HG03469 (cell line): ENCODE measurements at regions not wholly inside any gene's neighbourhood (a gene's known extent, or its start where the extent isn't known, plus 50 kb on each side); places are given as distances from the start of the nearest gene placed in this dataset.
"Not testable (repeated sequence)": the region's sequence is repeated elsewhere in the genome, so short reads cannot be mapped to it uniquely, and the experiment has no call there.

Experiments used
- ATAC-seq: cut with Tn5 transposase; IDR thresholded peaks from one replicate; pipeline ENCODE4 v1.9.1; 2021; ENCODE audit warnings: mild to moderate bottlenecking, moderate library complexity, moderate number of reproducible peaks; ENCODE audit not compliant: unreplicated experiment

- ATAC-seq: no peak
These were observed 258.6 kb downstream of the STIM2 start for GRCh38 chr4:27119239-27119638.

- ATAC-seq: no peak
These were observed 261.2 kb downstream of the STIM2 start for GRCh38 chr4:27121830-27122229.

GRCh38 chr4:27123123-27123768 lies 262.6 kb downstream of the STIM2 start:
- ATAC-seq: no peak

- no peak for ATAC-seq
These were observed 263.1 kb downstream of the STIM2 start for GRCh38 chr4:27123769-27124124.

GRCh38 chr4:27126895-27127294 lies 266.3 kb downstream of the STIM2 start:
- ATAC-seq: not testable (repeated sequence)

GRCh38 chr4:27128443-27128842 lies 267.8 kb downstream of the STIM2 start:
- no peak for ATAC-seq

GRCh38 chr4:27129871-27130366 lies 269.3 kb downstream of the STIM2 start:
- ATAC-seq: no peak

GRCh38 chr4:27132497-27132896 lies 271.9 kb downstream of the STIM2 start:
- ATAC-seq: no peak

GRCh38 chr4:27140486-27140885 lies 279.8 kb downstream of the STIM2 start:
- no peak for ATAC-seq

GRCh38 chr4:27141530-27141929 lies 280.9 kb downstream of the STIM2 start:
- ATAC-seq: no peak

GRCh38 chr4:27142841-27143240 lies 282.2 kb downstream of the STIM2 start:
- ATAC-seq: no peak

- ATAC-seq: no peak
These were observed 285.0 kb downstream of the STIM2 start for GRCh38 chr4:27145597-27145996.

GRCh38 chr4:27148211-27148895 lies 287.7 kb downstream of the STIM2 start:
- no peak for ATAC-seq

GRCh38 chr4:27149541-27150212 lies 289.0 kb downstream of the STIM2 start:
- ATAC-seq: no peak

GRCh38 chr4:27152703-27153102 lies 292.1 kb downstream of the STIM2 start:
- ATAC-seq: no peak

GRCh38 chr4:27154706-27155105 lies 294.1 kb downstream of the STIM2 start:
- ATAC-seq: no peak

- no peak for ATAC-seq
These were observed 300.6 kb downstream of the STIM2 start for GRCh38 chr4:27161191-27161590.

GRCh38 chr4:27168783-27169182 lies 308.1 kb downstream of the STIM2 start:
- ATAC-seq: no peak

- ATAC-seq: no peak
These were observed 312.6 kb downstream of the STIM2 start for GRCh38 chr4:27173280-27173679.

GRCh38 chr4:27176400-27176799 lies 315.8 kb downstream of the STIM2 start:
- peak; percentile 44 for ATAC-seq

- no peak for ATAC-seq
These were observed 316.2 kb downstream of the STIM2 start for GRCh38 chr4:27176881-27177280.

- ATAC-seq: no peak
These were observed 317.4 kb downstream of the STIM2 start for GRCh38 chr4:27178061-27178460.
